Hepatocyte (in vitro differentiated cells): ENCODE measurements at regions not wholly inside any gene's neighbourhood (a gene's known extent, or its start where the extent isn't known, plus 50 kb on each side); places are given as distances from the start of the nearest gene placed in this dataset.

Source experiments
- DNase-seq: peaks from one replicate; pipeline ENCODE4 v3.0.0-alpha.2; 2016; ENCODE audit warnings: low spot score
- H2AFZ ChIP-seq: fragments of 200-600 bp; sonication (generic); 2 replicates; pipeline ENCODE4 v1.6.0; 2016; ENCODE audit warnings: antibody characterized with exemption, mild to moderate bottlenecking
- H3K27ac ChIP-seq: fragments of 200-600 bp; sonication (generic); 2 replicates; pipeline ENCODE4 v1.5.1; 2016; ENCODE audit warnings: mild to moderate bottlenecking
- H3K27me3 ChIP-seq: fragments of 200-600 bp; sonication (generic); 2 replicates; pipeline ENCODE4 v1.6.1; 2016
- H3K36me3 ChIP-seq: fragments of 200-600 bp; sonication (generic); replicated peaks from 2 replicates; pipeline ENCODE4 v1.5.1; 2016; ENCODE audit warnings: low read depth; ENCODE audit not compliant: insufficient read depth
- H3K4me1 ChIP-seq: fragments of 200-600 bp; sonication (generic); 2 replicates; pipeline ENCODE4 v1.5.1; 2016; ENCODE audit warnings: mild to moderate bottlenecking, moderate library complexity; ENCODE audit not compliant: insufficient read depth
- H3K4me2 ChIP-seq: fragments of 200-600 bp; sonication (generic); 2 replicates; pipeline ENCODE4 v1.6.0; 2016
- H3K4me3 ChIP-seq: fragments of 200-600 bp; sonication (generic); 2 replicates; pipeline ENCODE4 v1.5.1; 2016; ENCODE audit warnings: mild to moderate bottlenecking
- H3K79me2 ChIP-seq: fragments of 200-600 bp; sonication (generic); 2 replicates; pipeline ENCODE4 v1.6.0; 2017; ENCODE audit warnings: mild to moderate bottlenecking
- H3K9me2 ChIP-seq: fragments of 200-600 bp; sonication (generic); replicated peaks from 2 replicates; pipeline ENCODE4 v1.6.0; 2017; ENCODE audit warnings: mild to moderate bottlenecking; ENCODE audit not compliant: insufficient read depth
- H3K9me3 ChIP-seq: fragments of 200-600 bp; sonication (generic); 2 replicates; pipeline ENCODE4 v1.5.1; 2016; ENCODE audit warnings: low read depth, mild to moderate bottlenecking
- H4K20me1 ChIP-seq: fragments of 200-600 bp; sonication (generic); 2 replicates; pipeline ENCODE4 v1.6.0; 2016; ENCODE audit warnings: mild to moderate bottlenecking; ENCODE audit not compliant: insufficient read depth, poor library complexity, severe bottlenecking
- EZH2 ChIP-seq: fragments of 200-600 bp; sonication (generic); IDR thresholded peaks from 2 replicates; pipeline ENCODE4 v1.6.1; 2016; ENCODE audit warnings: antibody characterized with exemption, mild to moderate bottlenecking, borderline replicate concordance
- EZH2phosphoT487 ChIP-seq: fragments of 200-600 bp; sonication (generic); IDR thresholded peaks from one replicate; pipeline ENCODE4 v1.6.1; 2018; ENCODE audit warnings: antibody characterized with exemption, mild to moderate bottlenecking, low read depth, moderate library complexity; ENCODE audit not compliant: unreplicated experiment, severe bottlenecking
- WGBS: methylation state at CpG from one replicate; pipeline ENCODE4 v1.1.6; 2016; ENCODE audit warnings: low lambda C conversion rate; ENCODE audit errors: missing lambda C conversion rate; 5-methylcytosine and 5-hydroxymethylcytosine counted together
- TF ChIP-seq, protein P1 (sequence below): fragments of 200-600 bp; sonication (generic); IDR thresholded peaks from 2 replicates; pipeline ENCODE4 v1.5.1; 2016; ENCODE audit warnings: antibody characterized with exemption, mild to moderate bottlenecking; ENCODE audit not compliant: poor library complexity

DNA sequence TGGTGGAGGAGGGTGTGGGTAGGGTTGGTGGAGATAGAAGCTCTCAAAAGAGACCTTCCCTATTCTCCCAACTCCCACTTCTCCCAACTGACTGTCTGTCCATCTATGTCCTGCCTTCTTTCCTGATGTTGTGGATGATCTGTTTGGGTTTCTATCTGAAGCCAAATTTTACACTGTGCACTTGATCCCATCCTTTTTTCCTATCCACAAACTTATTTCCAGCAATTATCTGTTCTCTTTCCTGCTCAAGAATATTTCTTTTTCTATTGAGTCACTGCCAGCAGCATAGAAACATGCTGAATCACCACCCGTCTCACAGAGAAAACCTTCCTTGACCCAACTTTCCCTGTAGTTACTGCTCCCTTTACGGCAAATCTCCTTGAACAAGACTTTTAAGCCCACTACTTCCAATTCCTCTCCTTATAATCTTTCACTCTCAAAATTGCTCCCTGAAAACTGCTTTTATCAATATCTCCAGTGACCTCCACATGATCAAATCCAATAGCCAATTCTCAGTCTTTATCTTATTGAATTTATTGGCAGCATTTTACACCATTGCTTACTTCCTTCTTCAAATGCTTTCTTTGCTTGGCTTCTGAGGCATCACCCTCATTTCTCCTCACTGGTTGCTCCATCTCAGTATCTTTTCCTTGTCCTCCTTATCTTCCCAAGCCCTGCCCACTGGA is 141.2 kb upstream of the SLC7A14 start:
- 75% methylated on average over 2 of the region's 2 CpGs for WGBS
- H3K27me3 ChIP-seq: no peaks in the 10 kb centered on the region
- no peak overlapping the region for H3K4me3 ChIP-seq
- no peaks in the 10 kb centered on the region for H3K36me3 ChIP-seq
- TF ChIP-seq EZH2phosphoT487 (no peak), EZH2 (no peak)
- TF ChIP-seq, protein P1, sequence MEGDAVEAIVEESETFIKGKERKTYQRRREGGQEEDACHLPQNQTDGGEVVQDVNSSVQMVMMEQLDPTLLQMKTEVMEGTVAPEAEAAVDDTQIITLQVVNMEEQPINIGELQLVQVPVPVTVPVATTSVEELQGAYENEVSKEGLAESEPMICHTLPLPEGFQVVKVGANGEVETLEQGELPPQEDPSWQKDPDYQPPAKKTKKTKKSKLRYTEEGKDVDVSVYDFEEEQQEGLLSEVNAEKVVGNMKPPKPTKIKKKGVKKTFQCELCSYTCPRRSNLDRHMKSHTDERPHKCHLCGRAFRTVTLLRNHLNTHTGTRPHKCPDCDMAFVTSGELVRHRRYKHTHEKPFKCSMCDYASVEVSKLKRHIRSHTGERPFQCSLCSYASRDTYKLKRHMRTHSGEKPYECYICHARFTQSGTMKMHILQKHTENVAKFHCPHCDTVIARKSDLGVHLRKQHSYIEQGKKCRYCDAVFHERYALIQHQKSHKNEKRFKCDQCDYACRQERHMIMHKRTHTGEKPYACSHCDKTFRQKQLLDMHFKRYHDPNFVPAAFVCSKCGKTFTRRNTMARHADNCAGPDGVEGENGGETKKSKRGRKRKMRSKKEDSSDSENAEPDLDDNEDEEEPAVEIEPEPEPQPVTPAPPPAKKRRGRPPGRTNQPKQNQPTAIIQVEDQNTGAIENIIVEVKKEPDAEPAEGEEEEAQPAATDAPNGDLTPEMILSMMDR: no peak
- no peak for DNase-seq
- H3K9me3 ChIP-seq: no peaks in the 10 kb centered on the region
- H3K9me2 ChIP-seq: no peaks in the 10 kb centered on the region
- peak overlapping the region; percentile 60 for H3K27ac ChIP-seq
- no peak overlapping the region for H2AFZ ChIP-seq
- no peaks in the 10 kb centered on the region for H3K4me1 ChIP-seq
- no peak overlapping the region for H3K4me2 ChIP-seq
- no peaks in the 10 kb centered on the region for H4K20me1 ChIP-seq
- no peaks in the 10 kb centered on the region for H3K79me2 ChIP-seq

DNA sequence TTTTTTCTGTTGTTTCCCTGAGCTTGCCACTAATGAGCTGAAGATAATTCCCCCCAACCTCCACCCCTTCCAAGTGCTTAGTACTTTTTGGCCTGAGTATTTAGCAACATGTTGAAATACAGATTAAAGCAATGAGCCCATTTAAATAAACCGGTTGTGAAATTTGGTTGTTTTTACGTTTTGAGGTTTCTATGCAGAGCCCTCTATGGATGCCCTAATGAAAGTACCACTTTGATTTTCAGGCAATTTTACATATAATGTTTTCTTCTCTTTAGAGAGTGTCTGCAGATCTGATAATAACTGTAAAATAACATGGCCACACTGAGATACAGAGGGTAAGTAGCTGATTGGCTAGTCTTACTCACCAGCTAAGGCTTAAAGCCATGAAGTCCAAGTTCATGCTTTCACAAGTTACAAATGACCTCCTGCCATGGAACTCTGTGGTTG is 139.4 kb upstream of the SLC7A14 start:
- DNase-seq: no peak
- no peak for TF ChIP-seq EZH2
- TF ChIP-seq, protein P1: no peak
- TF ChIP-seq EZH2phosphoT487: no peak
- Histone ChIP-seq H3K4me2 (no peak overlapping the region), H3K27ac (no peak overlapping the region), H3K27me3 (no peaks in the 10 kb centered on the region), H3K4me1 (no peaks in the 10 kb centered on the region), H3K36me3 (no peaks in the 10 kb centered on the region), H2AFZ (no peak overlapping the region), H3K9me2 (no peaks in the 10 kb centered on the region), H3K9me3 (no peaks in the 10 kb centered on the region), H3K79me2 (no peaks in the 10 kb centered on the region), H3K4me3 (no peak overlapping the region), H4K20me1 (no peaks in the 10 kb centered on the region)
- 77% methylated on average over 2 of the region's 2 CpGs for WGBS

GRCh38 chr3:170724599-170725280 is 138.9 kb upstream of the SLC7A14 start:
- DNase-seq: no peak
- H3K79me2 ChIP-seq: no peaks in the 10 kb centered on the region
- H3K36me3 ChIP-seq: no peaks in the 10 kb centered on the region
- no peaks in the 10 kb centered on the region for H4K20me1 ChIP-seq
- no peak overlapping the region for H2AFZ ChIP-seq
- H3K9me3 ChIP-seq: no peaks in the 10 kb centered on the region
- no peak for TF ChIP-seq EZH2
- TF ChIP-seq, protein P1: no peak
- no peak for TF ChIP-seq EZH2phosphoT487
- no peak overlapping the region for H3K4me2 ChIP-seq
- no peak overlapping the region for H3K4me3 ChIP-seq
- H3K4me1 ChIP-seq: no peaks in the 10 kb centered on the region
- H3K27ac ChIP-seq: no peak overlapping the region
- no peaks in the 10 kb centered on the region for H3K27me3 ChIP-seq
- WGBS: 86% methylated on average over 1 of the region's 1 CpG
- H3K9me2 ChIP-seq: no peaks in the 10 kb centered on the region
